VCaP (cell line): ENCODE measurements at regions not wholly inside any gene's neighbourhood (a gene's known extent, or its start where the extent isn't known, plus 50 kb on each side); places are given as distances from the start of the nearest gene placed in this dataset.
"Not testable (repeated sequence)": the region's sequence is repeated elsewhere in the genome, so short reads cannot be mapped to it uniquely, and the experiment has no call there.

Experiments used
- H3K27ac ChIP-seq: fragments of 450-650 bp; 2 replicates; pipeline ENCODE4 v1.5.1; 2017
- TF ChIP-seq, protein P1 (sequence below): fragments of 450-650 bp; conservative IDR thresholded peaks from 2 replicates; pipeline ENCODE4 v1.5.1; 2017; ENCODE audit warnings: mild to moderate bottlenecking, moderate library complexity

- H3K27ac ChIP-seq, result no peak overlapping the region
- TF ChIP-seq, protein P1, sequence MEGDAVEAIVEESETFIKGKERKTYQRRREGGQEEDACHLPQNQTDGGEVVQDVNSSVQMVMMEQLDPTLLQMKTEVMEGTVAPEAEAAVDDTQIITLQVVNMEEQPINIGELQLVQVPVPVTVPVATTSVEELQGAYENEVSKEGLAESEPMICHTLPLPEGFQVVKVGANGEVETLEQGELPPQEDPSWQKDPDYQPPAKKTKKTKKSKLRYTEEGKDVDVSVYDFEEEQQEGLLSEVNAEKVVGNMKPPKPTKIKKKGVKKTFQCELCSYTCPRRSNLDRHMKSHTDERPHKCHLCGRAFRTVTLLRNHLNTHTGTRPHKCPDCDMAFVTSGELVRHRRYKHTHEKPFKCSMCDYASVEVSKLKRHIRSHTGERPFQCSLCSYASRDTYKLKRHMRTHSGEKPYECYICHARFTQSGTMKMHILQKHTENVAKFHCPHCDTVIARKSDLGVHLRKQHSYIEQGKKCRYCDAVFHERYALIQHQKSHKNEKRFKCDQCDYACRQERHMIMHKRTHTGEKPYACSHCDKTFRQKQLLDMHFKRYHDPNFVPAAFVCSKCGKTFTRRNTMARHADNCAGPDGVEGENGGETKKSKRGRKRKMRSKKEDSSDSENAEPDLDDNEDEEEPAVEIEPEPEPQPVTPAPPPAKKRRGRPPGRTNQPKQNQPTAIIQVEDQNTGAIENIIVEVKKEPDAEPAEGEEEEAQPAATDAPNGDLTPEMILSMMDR, result no peak; the same call in 1 of the 2 replicates
Measured at GRCh38 chr14:80037349-80037748, 174.0 kb downstream of the DIO2 start.

DNA sequence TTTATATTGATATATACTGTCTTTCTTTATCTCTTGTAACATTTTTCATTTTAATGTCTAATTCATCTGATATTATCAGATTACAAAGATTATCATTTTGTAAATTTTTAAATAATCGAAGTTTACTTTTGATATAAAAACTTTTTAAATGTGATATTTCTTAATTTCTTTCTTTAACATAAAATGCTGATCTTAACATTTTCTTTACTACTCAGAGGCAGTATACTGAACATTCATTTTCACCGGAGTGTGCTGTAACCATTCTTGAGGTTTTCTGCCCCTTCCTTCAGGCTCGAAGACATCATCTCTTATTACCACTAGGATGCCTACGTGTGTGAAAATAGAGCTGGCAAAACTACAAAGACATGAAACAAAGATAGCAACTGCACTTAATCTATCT, 186.9 kb downstream of the DIO2 start:
- no peak overlapping the region for H3K27ac ChIP-seq
- TF ChIP-seq, protein P1, result no peak

DNA sequence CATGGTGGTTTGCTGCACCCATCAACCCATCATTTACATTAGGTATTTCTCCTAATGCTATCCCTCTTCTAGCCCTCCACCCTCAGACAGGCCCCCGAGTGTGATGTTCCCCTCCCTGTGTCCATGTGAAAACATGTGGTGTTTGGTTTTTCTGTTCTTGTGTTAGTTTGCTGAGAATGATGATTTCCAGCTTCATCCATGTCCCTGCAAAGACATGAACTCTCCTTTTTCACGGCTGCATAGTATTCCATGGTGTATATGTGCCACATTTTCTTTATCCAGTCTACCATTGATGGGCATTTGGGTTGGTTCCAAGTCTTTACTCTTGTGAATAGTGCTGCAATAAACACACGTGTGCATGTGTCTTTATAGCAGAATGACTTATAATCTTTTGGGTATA, 192.8 kb downstream of the DIO2 start:
- not testable (repeated sequence) for H3K27ac ChIP-seq

- peak overlapping the region; percentile 15; the same call in 1 of the 2 replicates for H3K27ac ChIP-seq
- TF ChIP-seq, protein P1, result no peak
Measured at GRCh38 chr14:80017795-80018194, 193.5 kb downstream of the DIO2 start.

DNA sequence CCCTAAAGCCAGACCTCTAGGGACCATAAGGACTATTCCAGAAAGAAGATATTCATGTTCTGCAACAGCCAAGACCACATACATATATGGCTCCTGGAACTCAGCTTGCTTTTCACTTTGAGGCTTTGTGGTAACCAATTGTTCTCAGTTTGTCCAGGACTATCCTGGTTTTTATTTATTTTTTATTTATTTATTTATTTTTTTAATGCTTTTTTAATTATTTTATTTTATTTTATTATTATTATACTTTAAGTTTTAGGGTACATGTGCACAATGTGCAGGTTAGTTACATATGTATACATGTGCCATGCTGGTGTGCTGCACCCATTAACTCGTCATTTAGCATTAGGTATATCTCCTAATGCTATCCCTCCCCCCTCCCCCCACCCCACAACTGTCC, 201.1 kb downstream of the DIO2 start:
- not testable (repeated sequence) for H3K27ac ChIP-seq

- TF ChIP-seq, protein P1, result no peak
- H3K27ac ChIP-seq, result peak overlapping the region; percentile 80
Measured at GRCh38 chr14:80005561-80005960, 205.7 kb downstream of the DIO2 start.

GRCh38 chr14:80004871-80005270, 206.4 kb downstream of the DIO2 start:
- TF ChIP-seq, protein P1, result no peak
- H3K27ac ChIP-seq, result peak overlapping the region; percentile 80

DNA sequence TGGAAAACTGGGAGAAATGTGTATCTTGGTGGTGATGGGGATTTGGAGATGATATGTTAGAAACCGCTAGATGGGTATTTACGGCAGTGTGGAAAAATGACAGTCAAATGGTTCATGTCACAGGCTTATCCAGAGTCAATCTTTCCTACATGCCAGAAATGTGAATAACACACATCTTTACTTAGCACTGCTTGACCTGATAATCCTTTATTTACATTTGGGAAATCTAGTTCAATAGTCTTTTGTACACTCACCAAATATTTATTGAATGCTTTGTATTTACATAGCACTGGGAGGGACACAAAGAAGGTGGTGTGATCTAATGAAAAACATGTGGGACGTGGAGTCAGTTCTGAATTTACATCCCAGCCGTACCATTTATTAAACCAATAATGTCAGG, 208.2 kb downstream of the DIO2 start:
- TF ChIP-seq, protein P1, result no peak
- H3K27ac ChIP-seq, result peak overlapping the region; percentile 80

- H3K27ac ChIP-seq, result peak overlapping the region; percentile 85
- TF ChIP-seq, protein P1, result no peak
Measured at GRCh38 chr14:79997509-79998208, 213.6 kb downstream of the DIO2 start.
